ENCODE measurements at regions not wholly inside any gene's neighbourhood (a gene's known extent, or its start where the extent isn't known, plus 50 kb on each side); places are given as distances from the start of the nearest gene placed in this dataset.

GRCh38 chr1:82446236-82446635, 645.5 kb downstream of the ADGRL2 start:
- TF ChIP-seq POLR2A (IDR thresholded peaks at IDR 0.05) (no peak), CTCF (IDR thresholded peaks at IDR 0.05) (no peak)
